HG03460 (cell line): ENCODE measurements at regions not wholly inside any gene's neighbourhood (a gene's known extent, or its start where the extent isn't known, plus 50 kb on each side); places are given as distances from the start of the nearest gene placed in this dataset.

Source experiments
- ATAC-seq: cut with Tn5 transposase; IDR thresholded peaks from one replicate; pipeline ENCODE4 v1.9.1; 2021; ENCODE audit not compliant: unreplicated experiment

DNA sequence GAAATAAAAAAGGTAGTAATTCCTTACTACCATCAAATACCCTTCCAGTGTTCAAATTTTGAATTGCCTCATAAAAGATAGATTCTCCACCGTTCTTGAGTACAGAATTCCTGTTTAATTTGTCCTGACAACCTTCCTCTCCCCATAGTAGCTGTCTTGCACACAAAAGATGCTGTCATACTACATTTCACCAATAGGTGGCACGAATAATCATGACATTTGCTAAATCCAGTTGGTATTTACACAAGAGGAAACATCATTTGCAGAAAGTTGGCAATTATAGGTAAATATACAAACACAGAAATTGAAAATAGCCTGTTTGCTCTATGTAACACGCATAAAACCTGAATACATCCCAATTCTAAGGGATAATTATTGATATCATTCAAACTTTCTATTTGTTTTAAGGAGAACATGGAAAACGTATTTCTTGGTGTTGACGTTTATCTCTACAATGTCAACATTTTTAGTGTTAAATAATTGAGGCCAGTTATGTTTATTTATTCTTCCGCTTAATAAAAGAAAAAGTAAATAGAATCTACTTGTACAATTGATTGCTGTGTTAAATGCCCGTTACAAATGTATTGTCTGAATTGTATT is 58.3 kb upstream of the CLDN10 start:
- ATAC-seq, result no peak

- ATAC-seq, result no peak
Observed at GRCh38 chr13:95496485-95496884, 56.0 kb upstream of the CLDN10 start.

GRCh38 chr13:95497381-95497807 is 55.1 kb upstream of the CLDN10 start:
- ATAC-seq, result no peak

GRCh38 chr13:95498886-95499285 is 53.6 kb upstream of the CLDN10 start:
- no peak for ATAC-seq

- ATAC-seq, result no peak
Observed at GRCh38 chr13:95499811-95500712, 52.5 kb upstream of the CLDN10 start.

- ATAC-seq, result no peak
Observed at GRCh38 chr13:95502216-95502615, 50.3 kb upstream of the CLDN10 start.
